ENCODE measurements at regions not wholly inside any gene's neighbourhood (a gene's known extent, or its start where the extent isn't known, plus 50 kb on each side); places are given as distances from the start of the nearest gene placed in this dataset.

DNA sequence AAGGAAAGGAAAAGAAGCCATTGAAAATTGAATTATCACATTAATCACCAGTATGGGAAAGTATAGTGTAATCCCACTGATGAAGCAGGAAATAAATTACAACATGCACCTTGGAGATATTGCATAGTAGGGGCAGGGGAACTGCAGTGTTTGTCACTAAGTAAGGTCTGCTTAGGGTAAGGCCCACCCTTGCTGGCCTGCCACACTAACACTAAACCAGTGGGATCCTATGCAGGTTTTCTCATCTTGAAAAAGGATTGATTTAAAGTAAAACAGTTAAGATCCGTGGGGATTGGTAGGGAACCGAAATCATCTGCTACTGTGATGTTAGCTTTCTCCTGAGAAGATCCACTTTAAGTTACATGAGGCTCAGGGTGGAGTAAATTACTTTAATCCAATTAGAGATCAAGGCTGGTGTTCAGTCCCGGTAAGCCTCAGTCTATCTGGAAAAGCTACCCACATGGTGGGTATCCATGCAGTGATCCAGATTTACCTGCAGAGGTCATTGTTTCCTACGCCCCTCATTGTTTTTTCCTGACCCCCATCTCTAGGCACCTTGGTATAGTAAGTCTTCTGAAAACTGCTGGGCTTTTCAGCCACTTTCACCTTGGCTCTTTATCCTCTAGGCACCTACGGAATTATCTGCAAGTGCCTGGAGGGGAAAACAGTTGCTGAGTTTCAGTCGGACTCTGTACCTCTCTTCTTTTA is 1014.9 kb upstream of the ATXN8OS start:
- DNase-seq (ENCODE audit: low spot score), result no peak
- no peaks in the 10 kb centered on the region for H3K9me3 ChIP-seq

DNA sequence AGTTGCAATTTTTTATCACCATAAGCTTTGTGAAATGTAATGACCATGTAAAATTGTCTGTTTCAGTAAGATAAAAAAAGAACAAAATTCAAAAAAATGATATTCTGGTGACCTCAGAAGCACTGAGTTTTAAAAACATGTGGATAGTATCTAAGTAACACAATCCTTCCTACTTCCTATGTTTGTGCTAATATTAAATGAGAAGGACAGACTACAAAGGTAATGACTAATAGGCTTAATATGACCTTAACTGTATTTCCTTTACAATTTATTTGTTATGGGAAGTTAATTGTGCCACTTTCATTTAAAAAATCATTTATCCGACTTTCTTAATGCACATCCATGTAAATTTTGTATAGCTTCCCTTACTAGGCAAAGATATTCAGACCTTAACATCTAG is 1030.4 kb upstream of the ATXN8OS start:
- DNase-seq (ENCODE audit: low spot score) (no peak), ATAC-seq (ENCODE audit: insufficient number of reproducible peaks, low FRiP score, low read depth) (no peak)
- peaks cover 5% of the 10 kb centered on the region for H3K27me3 ChIP-seq (replicated peaks; ENCODE audit: insufficient read depth)
- no peaks in the 10 kb centered on the region for H3K4me1 ChIP-seq (ENCODE audit: control insufficient read depth in 1 of 2, low read depth in 2 of 2)
- H3K36me3 ChIP-seq, result no peaks in the 10 kb centered on the region
- TF ChIP-seq, protein P1, sequence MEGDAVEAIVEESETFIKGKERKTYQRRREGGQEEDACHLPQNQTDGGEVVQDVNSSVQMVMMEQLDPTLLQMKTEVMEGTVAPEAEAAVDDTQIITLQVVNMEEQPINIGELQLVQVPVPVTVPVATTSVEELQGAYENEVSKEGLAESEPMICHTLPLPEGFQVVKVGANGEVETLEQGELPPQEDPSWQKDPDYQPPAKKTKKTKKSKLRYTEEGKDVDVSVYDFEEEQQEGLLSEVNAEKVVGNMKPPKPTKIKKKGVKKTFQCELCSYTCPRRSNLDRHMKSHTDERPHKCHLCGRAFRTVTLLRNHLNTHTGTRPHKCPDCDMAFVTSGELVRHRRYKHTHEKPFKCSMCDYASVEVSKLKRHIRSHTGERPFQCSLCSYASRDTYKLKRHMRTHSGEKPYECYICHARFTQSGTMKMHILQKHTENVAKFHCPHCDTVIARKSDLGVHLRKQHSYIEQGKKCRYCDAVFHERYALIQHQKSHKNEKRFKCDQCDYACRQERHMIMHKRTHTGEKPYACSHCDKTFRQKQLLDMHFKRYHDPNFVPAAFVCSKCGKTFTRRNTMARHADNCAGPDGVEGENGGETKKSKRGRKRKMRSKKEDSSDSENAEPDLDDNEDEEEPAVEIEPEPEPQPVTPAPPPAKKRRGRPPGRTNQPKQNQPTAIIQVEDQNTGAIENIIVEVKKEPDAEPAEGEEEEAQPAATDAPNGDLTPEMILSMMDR (IDR thresholded peaks at IDR 0.05), result no peak
- no peak overlapping the region for H3K4me3 ChIP-seq
- no peaks in the 10 kb centered on the region for H3K9me3 ChIP-seq
- no peak overlapping the region for H3K27ac ChIP-seq

More for the DNA sequence above, 1014.9 kb upstream of the ATXN8OS start:
- Histone ChIP-seq H3K27me3 (replicated peaks; ENCODE audit: insufficient read depth) (no peaks in the 10 kb centered on the region), H3K27ac (no peak overlapping the region), H3K4me1 (ENCODE audit: control insufficient read depth in 1 of 2, low read depth in 2 of 2) (no peaks in the 10 kb centered on the region), H3K36me3 (no peaks in the 10 kb centered on the region), H3K4me3 (no peak overlapping the region)
- ATAC-seq (ENCODE audit: insufficient number of reproducible peaks, low FRiP score, low read depth), result no peak
- TF ChIP-seq, protein P1 (IDR thresholded peaks at IDR 0.05), result no peak

DNA sequence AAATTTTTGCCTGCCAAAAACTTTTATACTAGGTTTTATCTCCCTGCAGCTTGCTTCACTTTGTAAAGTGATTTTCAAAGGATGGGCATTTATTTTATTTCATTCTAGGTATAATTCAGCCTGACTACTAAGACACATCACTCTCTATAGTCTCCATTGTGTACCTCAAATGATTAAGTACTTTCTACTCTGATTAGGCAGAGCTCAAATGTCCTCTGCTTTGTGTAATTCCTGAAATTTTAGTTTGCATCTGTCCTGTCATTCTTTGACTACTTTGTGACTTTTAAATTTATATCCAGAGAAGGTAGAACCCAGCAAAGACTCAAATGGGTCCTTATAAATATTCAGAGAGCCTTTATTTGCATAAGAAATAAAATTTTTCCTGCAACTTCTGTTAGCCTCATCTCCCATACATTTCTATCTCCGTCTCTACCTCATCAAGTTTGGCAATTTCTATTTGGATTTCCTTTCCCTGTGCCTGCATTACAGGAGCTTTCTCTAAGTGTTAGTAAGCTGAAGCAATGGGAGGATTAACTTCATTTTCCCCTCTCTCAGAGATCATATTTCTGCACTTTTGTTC is 1038.0 kb upstream of the ATXN8OS start:
- H3K4me1 ChIP-seq (ENCODE audit: control insufficient read depth in 1 of 2, low read depth in 2 of 2), result no peaks in the 10 kb centered on the region
- H3K27me3 ChIP-seq (replicated peaks; ENCODE audit: insufficient read depth), result no peaks in the 10 kb centered on the region
- no peak overlapping the region for H3K27ac ChIP-seq
- H3K4me3 ChIP-seq, result no peak overlapping the region
- ATAC-seq (ENCODE audit: insufficient number of reproducible peaks, low FRiP score, low read depth), result no peak
- no peak for DNase-seq (ENCODE audit: low spot score)
- no peaks in the 10 kb centered on the region for H3K36me3 ChIP-seq
- TF ChIP-seq, protein P1 (IDR thresholded peaks at IDR 0.05), result no peak
- H3K9me3 ChIP-seq, result no peaks in the 10 kb centered on the region

DNA sequence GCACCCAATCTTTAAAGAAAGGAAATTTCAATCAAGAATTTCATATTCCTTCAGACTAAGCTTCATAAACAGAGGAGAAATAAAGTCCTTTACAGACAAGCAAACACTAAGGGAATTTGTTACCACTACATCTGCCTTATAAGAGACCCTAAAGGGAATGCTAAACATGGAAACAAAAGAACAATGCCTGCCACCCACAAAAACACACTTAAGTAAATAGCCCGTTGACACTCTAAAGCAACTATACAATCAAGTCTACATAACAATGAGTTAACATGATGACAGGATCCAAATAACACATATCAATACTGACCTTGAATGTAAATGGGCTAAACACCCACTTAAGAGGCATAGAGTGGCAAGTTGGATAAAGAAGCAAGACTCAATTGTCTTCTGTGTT is 1056.9 kb upstream of the ATXN8OS start:
- H3K36me3 ChIP-seq, result no peaks in the 10 kb centered on the region
- no peaks in the 10 kb centered on the region for H3K4me1 ChIP-seq (ENCODE audit: control insufficient read depth in 1 of 2, low read depth in 2 of 2)
- no peak overlapping the region for H3K27ac ChIP-seq
- DNase-seq (ENCODE audit: low spot score), result no peak
- no peak overlapping the region for H3K4me3 ChIP-seq
- no peaks in the 10 kb centered on the region for H3K9me3 ChIP-seq
- TF ChIP-seq, protein P1 (IDR thresholded peaks at IDR 0.05), result no peak
- H3K27me3 ChIP-seq (replicated peaks; ENCODE audit: insufficient read depth), result no peaks in the 10 kb centered on the region
- ATAC-seq (ENCODE audit: insufficient number of reproducible peaks, low FRiP score, low read depth), result no peak

DNA sequence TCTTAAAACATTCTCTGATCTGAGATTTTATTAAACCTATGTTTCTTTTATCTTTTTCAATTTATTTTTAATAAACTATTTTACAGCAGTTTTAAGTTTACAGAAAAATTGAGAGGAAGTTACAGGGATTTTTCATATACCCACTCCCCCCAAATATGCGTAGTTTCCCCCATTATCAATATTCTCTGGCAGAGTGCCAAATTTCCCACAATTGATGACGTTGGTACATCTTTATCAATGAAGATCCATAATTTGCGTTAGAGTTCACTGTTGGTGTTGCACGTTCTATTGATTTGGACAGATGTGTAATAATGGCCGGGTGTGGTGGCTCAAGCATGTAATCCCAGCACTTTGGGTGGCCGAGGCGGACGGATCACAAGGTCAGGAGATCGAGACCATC is 1063.0 kb upstream of the ATXN8OS start:
- no peak overlapping the region for H3K4me3 ChIP-seq
- ATAC-seq (ENCODE audit: insufficient number of reproducible peaks, low FRiP score, low read depth) (no peak), DNase-seq (ENCODE audit: low spot score) (no peak)
- no peaks in the 10 kb centered on the region for H3K4me1 ChIP-seq (ENCODE audit: control insufficient read depth in 1 of 2, low read depth in 2 of 2)
- no peaks in the 10 kb centered on the region for H3K9me3 ChIP-seq
- H3K27me3 ChIP-seq (replicated peaks; ENCODE audit: insufficient read depth), result no peaks in the 10 kb centered on the region
- TF ChIP-seq, protein P1 (IDR thresholded peaks at IDR 0.05), result no peak
- H3K27ac ChIP-seq, result no peak overlapping the region
- no peaks in the 10 kb centered on the region for H3K36me3 ChIP-seq
